ENCODE measurements at regions not wholly inside any gene's neighbourhood (a gene's known extent, or its start where the extent isn't known, plus 50 kb on each side); places are given as distances from the start of the nearest gene placed in this dataset.

DNA sequence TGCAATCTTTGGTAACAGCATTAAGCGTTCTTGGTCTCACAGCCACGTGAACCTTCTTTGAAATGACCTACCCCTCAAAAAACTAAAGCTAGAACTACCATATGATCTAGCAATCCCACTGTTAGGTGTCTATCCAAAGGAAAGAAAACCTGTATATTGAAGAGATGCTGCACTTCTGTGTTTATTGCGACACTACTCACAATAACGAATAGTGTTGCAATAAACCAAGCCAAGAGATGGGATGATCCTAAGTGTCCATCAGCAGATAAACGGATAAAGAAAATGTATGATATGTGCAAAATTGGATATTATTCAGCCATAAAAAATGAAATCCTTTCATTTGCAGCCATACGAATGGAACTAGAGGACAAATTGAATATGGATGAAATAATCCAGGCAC lies 637.9 kb downstream of the EFNB2 start:
- no peaks in the 10 kb centered on the region for H3K9me3 ChIP-seq (ENCODE audit: low read depth)
- no peak overlapping the region for H3K4me2 ChIP-seq
- no peaks in the 10 kb centered on the region for H4K20me1 ChIP-seq (ENCODE audit: insufficient read depth, poor library complexity, severe bottlenecking)
- TF ChIP-seq EZH2phosphoT487 (IDR thresholded peaks at IDR 0.05; ENCODE audit: low read depth, severe bottlenecking, unreplicated experiment) (no peak), EZH2 (IDR thresholded peaks at IDR 0.05; ENCODE audit: borderline replicate concordance) (no peak)
- TF ChIP-seq, protein P1, sequence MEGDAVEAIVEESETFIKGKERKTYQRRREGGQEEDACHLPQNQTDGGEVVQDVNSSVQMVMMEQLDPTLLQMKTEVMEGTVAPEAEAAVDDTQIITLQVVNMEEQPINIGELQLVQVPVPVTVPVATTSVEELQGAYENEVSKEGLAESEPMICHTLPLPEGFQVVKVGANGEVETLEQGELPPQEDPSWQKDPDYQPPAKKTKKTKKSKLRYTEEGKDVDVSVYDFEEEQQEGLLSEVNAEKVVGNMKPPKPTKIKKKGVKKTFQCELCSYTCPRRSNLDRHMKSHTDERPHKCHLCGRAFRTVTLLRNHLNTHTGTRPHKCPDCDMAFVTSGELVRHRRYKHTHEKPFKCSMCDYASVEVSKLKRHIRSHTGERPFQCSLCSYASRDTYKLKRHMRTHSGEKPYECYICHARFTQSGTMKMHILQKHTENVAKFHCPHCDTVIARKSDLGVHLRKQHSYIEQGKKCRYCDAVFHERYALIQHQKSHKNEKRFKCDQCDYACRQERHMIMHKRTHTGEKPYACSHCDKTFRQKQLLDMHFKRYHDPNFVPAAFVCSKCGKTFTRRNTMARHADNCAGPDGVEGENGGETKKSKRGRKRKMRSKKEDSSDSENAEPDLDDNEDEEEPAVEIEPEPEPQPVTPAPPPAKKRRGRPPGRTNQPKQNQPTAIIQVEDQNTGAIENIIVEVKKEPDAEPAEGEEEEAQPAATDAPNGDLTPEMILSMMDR (IDR thresholded peaks at IDR 0.05; ENCODE audit: poor library complexity): no peak
- no peak for DNase-seq (ENCODE audit: low spot score)
- H3K9me2 ChIP-seq (replicated peaks; ENCODE audit: insufficient read depth): no peaks in the 10 kb centered on the region
- H3K27ac ChIP-seq: no peak overlapping the region
- H3K4me1 ChIP-seq (ENCODE audit: insufficient read depth): no peaks in the 10 kb centered on the region
- no peaks in the 10 kb centered on the region for H3K27me3 ChIP-seq
- no peak overlapping the region for H2AFZ ChIP-seq
- no peak overlapping the region for H3K4me3 ChIP-seq
- H3K79me2 ChIP-seq: no peaks in the 10 kb centered on the region
- no peaks in the 10 kb centered on the region for H3K36me3 ChIP-seq (replicated peaks; ENCODE audit: insufficient read depth, low read depth)
- WGBS (ENCODE audit: low lambda C conversion rate, missing lambda C conversion rate): 93% methylated on average over 6 of the region's 6 CpGs

DNA sequence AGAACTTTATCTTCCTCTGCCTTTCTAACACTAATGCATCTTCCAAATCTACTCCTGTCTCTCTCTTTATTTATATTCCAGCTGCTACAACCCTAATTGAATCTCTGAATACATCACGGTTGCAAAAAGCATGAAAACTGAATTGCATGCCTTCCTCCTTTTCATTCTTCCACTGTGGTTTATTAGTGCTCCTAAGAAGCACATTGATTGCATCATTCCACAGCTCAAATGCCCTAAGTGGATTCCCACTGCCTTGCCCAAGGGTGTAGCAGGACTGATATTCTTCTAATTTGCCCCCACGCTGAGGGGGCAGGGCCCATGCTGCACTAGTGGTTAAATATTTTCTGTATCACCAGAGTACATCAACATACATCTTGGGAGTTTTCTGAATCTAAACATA lies 640.8 kb downstream of the EFNB2 start:
- Histone ChIP-seq H3K4me2 (no peak overlapping the region), H3K9me2 (replicated peaks; ENCODE audit: insufficient read depth) (no peaks in the 10 kb centered on the region), H3K9me3 (ENCODE audit: low read depth) (no peaks in the 10 kb centered on the region), H3K36me3 (replicated peaks; ENCODE audit: insufficient read depth, low read depth) (no peaks in the 10 kb centered on the region), H3K79me2 (no peaks in the 10 kb centered on the region), H4K20me1 (ENCODE audit: insufficient read depth, poor library complexity, severe bottlenecking) (no peaks in the 10 kb centered on the region), H2AFZ (no peak overlapping the region), H3K27me3 (no peaks in the 10 kb centered on the region), H3K4me3 (no peak overlapping the region), H3K4me1 (ENCODE audit: insufficient read depth) (no peaks in the 10 kb centered on the region), H3K27ac (no peak overlapping the region)
- no peak for TF ChIP-seq EZH2phosphoT487 (IDR thresholded peaks at IDR 0.05; ENCODE audit: low read depth, severe bottlenecking, unreplicated experiment)
- 77% methylated on average over 2 of the region's 2 CpGs for WGBS (ENCODE audit: low lambda C conversion rate, missing lambda C conversion rate)
- DNase-seq (ENCODE audit: low spot score): no peak

DNA sequence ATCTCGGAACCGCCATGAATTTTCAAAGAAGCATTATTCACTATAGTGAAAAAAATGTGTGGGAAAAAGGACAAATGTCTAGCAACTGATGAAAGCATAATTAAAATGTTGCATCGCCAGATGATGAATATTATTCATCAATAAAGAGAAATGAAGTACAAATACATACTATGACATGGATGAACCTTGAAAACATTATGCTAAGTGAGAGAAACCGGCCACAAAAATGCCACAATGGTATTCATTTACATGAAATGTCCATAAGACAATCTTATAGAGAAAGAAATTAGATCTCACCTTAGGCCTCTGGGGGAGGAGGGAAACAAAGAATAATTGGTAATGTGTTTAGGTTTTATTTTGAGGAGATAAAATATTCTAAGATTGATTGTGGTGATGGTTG lies 645.0 kb downstream of the EFNB2 start:
- no peaks in the 10 kb centered on the region for H3K27me3 ChIP-seq
- H3K9me3 ChIP-seq (ENCODE audit: low read depth): no peaks in the 10 kb centered on the region
- no peaks in the 10 kb centered on the region for H3K36me3 ChIP-seq (replicated peaks; ENCODE audit: insufficient read depth, low read depth)
- H3K4me2 ChIP-seq: no peak overlapping the region
- no peaks in the 10 kb centered on the region for H4K20me1 ChIP-seq (ENCODE audit: insufficient read depth, poor library complexity, severe bottlenecking)
- H3K4me3 ChIP-seq: no peak overlapping the region
- no peaks in the 10 kb centered on the region for H3K79me2 ChIP-seq
- WGBS (ENCODE audit: low lambda C conversion rate, missing lambda C conversion rate): over 99% methylated on average over 4 of the region's 4 CpGs
- no peak for DNase-seq (ENCODE audit: low spot score)
- no peak for TF ChIP-seq EZH2 (IDR thresholded peaks at IDR 0.05; ENCODE audit: borderline replicate concordance)
- no peak for TF ChIP-seq EZH2phosphoT487 (IDR thresholded peaks at IDR 0.05; ENCODE audit: low read depth, severe bottlenecking, unreplicated experiment)
- TF ChIP-seq, protein P1 (IDR thresholded peaks at IDR 0.05; ENCODE audit: poor library complexity): no peak
- H3K9me2 ChIP-seq (replicated peaks; ENCODE audit: insufficient read depth): no peaks in the 10 kb centered on the region
- no peak overlapping the region for H2AFZ ChIP-seq
- H3K4me1 ChIP-seq (ENCODE audit: insufficient read depth): no peaks in the 10 kb centered on the region
- H3K27ac ChIP-seq: no peak overlapping the region

DNA sequence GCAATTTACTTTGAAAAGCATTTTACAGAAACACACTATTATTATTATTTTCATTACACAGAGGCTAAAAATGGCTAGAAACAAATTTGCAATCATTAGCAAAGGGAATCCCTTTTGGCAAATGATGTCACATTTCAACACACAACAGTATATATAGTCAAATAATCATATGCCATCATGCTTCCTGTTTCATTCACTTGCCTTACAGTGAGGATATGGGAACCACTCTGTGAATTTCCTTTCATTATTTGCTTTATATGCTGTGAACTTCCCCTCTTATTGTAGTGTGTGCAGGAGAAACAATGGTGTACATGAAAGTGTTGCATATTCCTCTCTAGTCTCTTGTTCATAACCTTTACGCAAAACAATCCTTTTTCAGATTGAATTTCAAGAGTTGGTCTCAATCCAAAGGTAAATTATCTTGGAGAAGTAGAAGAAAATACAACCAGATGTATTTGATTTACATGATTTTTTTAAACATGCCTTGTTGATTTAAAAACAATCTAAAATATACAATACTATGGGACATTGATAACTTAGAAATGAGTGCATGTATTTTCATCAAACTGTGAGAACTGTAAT lies 657.3 kb downstream of the EFNB2 start:
- Histone ChIP-seq H3K4me2 (no peak overlapping the region), H2AFZ (no peak overlapping the region), H3K4me3 (no peak overlapping the region), H3K4me1 (ENCODE audit: insufficient read depth) (no peaks in the 10 kb centered on the region), H3K9me2 (replicated peaks; ENCODE audit: insufficient read depth) (no peaks in the 10 kb centered on the region), H3K27ac (no peak overlapping the region), H3K27me3 (no peaks in the 10 kb centered on the region), H3K9me3 (ENCODE audit: low read depth) (no peaks in the 10 kb centered on the region), H4K20me1 (ENCODE audit: insufficient read depth, poor library complexity, severe bottlenecking) (no peaks in the 10 kb centered on the region), H3K36me3 (replicated peaks; ENCODE audit: insufficient read depth, low read depth) (no peaks in the 10 kb centered on the region), H3K79me2 (no peaks in the 10 kb centered on the region)
- WGBS (ENCODE audit: low lambda C conversion rate, missing lambda C conversion rate): 61% methylated on average over 1 of the region's 1 CpG
- DNase-seq (ENCODE audit: low spot score): no peak
- TF ChIP-seq EZH2phosphoT487 (IDR thresholded peaks at IDR 0.05; ENCODE audit: low read depth, severe bottlenecking, unreplicated experiment): no peak
- TF ChIP-seq, protein P1 (IDR thresholded peaks at IDR 0.05; ENCODE audit: poor library complexity): no peak
- no peak for TF ChIP-seq EZH2 (IDR thresholded peaks at IDR 0.05; ENCODE audit: borderline replicate concordance)

Data from hepatocyte (in vitro differentiated cells).